Left ventricle myocardium superior (tissue), 1 donor: ENCODE measurements at regions not wholly inside any gene's neighbourhood (a gene's known extent, or its start where the extent isn't known, plus 50 kb on each side); places are given as distances from the start of the nearest gene placed in this dataset.

ENCODE experiments used
- ATAC-seq: fragments of 200-7000 bp; cut with Tn5 transposase; one replicate; pipeline ENCODE4 v1.9.1; 2020; ENCODE audit warnings: mild to moderate bottlenecking, moderate library complexity
- DNase-seq: peaks from one replicate; pipeline ENCODE4 v3.0.0-alpha.2; 2020
- intact Hi-C: fragments of 100-400 bp; cut with micrococcal nuclease; formaldehyde crosslinking; loops from one replicate; pipeline ENCODE4 v1.11.0; 2022
- donor health status: DM: no; HTN: yes; CAD: no; lungs with severe emphysema.

DNA sequence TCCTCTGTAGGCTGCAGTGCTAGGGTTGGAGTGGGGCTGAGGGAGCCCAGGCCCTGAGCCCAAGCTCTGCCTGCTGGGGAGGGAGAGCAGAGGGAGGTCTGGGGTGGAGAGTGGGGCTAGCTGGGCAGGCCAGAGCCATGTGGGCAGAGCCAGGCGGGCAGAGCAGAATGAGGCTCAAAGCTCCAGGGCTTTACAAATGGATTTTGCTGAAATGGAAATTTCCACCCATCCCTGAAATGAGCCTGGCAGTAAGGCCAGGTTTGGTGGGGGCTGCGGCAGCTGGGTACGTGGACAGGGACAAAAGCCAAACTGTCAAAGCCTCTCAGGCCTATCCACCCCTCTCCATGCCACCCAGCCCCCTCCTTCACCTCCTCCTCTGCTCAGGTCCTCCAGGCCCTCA lies 74.2 kb upstream of the ARAP3 start:
- DNase-seq (no peak), ATAC-seq (no peak)
- intact Hi-C loops, result no loop called here

- no peak for ATAC-seq
- DNase-seq, result no peak
- intact Hi-C loops, result no loop called here
Measured at GRCh38 chr5:141753971-141754713, 72.1 kb upstream of the ARAP3 start.

- no peak for DNase-seq
Measured at GRCh38 chr5:141753143-141753970, 71.3 kb upstream of the ARAP3 start.

DNA sequence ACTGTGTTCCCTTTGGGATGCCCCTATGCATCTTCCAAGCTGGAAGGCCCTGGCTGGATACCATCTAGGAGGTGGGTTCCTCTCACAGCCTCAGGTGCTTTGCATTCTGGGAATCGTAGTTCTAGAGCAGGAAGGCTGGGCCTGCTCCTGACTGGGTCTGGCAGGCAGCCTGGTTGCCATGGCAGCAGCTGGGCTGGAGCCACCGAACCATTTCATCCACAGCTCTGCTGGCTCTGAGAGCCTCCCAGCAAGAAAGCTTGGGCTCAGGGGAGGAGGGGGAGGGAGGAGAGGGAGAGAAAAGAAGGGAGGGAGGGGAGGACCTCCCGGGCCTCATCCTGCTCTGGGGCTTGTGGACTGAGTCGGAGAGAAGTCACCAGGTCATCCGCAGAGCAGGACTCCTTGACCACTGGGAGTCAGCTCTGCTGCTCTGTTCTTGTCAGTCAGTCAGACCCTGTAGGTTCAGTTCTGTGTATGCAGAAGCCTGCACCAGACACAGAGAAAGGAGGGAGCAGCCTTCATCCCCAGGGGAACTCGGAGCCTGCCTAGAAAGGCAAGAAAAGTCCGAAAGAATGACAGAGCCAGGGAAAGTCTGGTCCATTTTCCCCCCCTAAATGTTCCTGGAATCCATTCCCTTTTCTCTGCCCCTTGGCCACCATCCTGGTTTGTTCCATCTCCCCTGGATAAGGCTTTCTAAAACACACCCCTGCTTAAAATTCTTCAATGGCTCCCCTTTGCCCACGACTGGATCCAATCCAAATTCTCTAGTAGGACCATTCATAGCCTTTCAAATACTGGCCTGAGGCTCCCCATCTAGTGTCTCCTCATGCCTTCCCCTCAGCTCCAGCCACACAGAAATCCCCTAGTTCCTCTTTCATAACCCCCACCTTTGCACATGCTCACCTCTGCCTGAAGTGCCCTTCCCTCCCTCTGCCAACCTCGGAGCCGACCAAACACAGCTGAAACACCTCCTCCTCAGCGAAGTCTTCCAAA lies 65.4 kb upstream of the ARAP3 start:
- peak; percentile 91 for DNase-seq
- intact Hi-C loops, result no loop called here
- peak; percentile 93 for ATAC-seq

More at GRCh38 chr5:141753143-141753970, 71.3 kb upstream of the ARAP3 start:
- intact Hi-C loops, result no loop called here
- no peak for ATAC-seq

DNA sequence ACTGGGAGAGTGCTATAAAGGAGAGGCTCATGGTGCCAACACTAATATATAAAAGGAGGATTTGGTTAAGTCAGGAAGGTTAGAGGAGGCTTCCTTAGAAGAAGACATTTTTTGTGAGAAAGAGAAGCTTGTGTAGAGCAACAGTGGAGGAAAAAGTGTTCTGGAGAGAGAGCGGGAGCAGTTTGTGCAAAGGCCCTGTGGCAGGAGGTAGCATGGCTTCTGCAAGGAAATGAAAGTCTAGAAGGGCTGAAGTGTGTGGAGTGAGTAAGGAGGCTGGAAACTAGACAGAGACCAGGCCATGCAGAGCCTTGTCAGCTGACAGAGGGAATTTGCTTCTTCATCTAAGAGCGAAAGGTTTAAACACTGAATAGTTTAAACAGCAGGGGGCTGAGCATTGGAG lies 64.4 kb upstream of the ARAP3 start:
- intact Hi-C loops, result no loop called here
- DNase-seq (no peak), ATAC-seq (no peak)

GRCh38 chr5:141745390-141745789 lies 63.4 kb upstream of the ARAP3 start:
- intact Hi-C loops, result no loop called here
- no peak for ATAC-seq
- DNase-seq, result no peak

- no peak for DNase-seq
- ATAC-seq, result no peak
- intact Hi-C loops, result no loop called here
Measured at GRCh38 chr5:141743866-141744272, 61.8 kb upstream of the ARAP3 start.

- DNase-seq (no peak), ATAC-seq (no peak)
- intact Hi-C loops, result no loop called here
Measured at GRCh38 chr5:141742866-141743851, 61.1 kb upstream of the ARAP3 start.

DNA sequence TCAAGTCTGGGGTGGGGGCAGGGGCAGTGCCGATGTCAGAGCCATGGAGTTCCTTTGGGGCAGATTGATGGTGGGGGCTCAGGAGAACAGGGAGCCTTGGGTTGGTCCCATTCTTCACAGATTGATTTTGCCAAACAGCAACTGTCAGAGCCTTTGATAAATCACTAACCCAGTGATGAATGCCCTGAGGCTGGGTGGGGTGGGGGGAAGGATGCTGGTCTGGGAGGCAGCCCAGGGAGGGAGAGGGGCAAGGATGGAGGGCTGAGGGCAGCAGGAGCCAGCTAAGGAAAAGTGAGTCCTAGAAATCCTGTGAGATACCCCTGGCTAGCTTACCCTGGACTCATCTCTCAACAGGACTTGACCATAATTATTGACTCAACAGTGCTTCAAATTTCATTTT lies 60.1 kb upstream of the ARAP3 start:
- DNase-seq (no peak), ATAC-seq (no peak)
- intact Hi-C loops, result no loop called here

GRCh38 chr5:141740885-141741284 lies 58.9 kb upstream of the ARAP3 start:
- DNase-seq (no peak), ATAC-seq (no peak)
- intact Hi-C loops, result no loop called here

DNA sequence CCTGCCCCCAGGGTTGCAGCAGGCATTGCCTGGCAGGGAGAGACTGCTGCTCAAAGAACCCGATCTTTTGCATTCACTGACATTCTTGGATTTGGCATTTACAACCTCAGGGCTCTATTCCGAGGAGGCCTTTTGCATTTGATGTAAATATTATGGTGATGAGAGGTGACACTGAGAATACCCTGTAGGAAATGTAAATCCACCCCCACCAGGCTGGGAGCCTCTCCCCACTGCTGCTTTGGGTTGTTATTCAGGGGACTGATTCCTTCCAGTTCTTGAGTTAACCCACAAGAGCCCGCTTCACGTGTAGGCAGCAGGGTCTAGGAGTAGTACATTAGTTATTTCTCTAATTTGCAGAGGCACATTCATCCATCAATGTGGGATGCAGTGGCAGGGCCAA lies 55.5 kb upstream of the ARAP3 start:
- intact Hi-C loops, result no loop called here
- DNase-seq, result no peak
- no peak for ATAC-seq

DNA sequence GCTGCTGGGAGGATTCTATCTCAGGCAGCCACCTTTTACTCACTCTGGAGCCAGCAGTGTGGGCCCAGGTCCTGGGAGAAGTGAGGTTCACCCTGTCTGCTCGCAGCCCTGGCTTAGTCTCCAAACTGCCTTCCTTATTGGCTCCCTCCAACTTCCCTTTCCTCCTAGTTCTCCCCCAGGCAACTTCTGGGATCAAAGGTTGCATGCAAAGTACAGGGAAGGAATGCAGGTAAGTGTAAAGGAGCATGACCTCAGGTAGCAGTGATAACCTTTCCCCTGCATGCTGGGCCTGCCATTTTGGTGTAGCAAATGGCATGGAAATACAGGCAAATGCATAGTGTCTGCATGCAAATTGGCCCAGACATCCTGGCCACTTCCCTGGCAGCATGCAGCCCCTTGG lies 53.8 kb upstream of the ARAP3 start:
- intact Hi-C loops, result no loop called here
- no peak for ATAC-seq
- no peak for DNase-seq

DNA sequence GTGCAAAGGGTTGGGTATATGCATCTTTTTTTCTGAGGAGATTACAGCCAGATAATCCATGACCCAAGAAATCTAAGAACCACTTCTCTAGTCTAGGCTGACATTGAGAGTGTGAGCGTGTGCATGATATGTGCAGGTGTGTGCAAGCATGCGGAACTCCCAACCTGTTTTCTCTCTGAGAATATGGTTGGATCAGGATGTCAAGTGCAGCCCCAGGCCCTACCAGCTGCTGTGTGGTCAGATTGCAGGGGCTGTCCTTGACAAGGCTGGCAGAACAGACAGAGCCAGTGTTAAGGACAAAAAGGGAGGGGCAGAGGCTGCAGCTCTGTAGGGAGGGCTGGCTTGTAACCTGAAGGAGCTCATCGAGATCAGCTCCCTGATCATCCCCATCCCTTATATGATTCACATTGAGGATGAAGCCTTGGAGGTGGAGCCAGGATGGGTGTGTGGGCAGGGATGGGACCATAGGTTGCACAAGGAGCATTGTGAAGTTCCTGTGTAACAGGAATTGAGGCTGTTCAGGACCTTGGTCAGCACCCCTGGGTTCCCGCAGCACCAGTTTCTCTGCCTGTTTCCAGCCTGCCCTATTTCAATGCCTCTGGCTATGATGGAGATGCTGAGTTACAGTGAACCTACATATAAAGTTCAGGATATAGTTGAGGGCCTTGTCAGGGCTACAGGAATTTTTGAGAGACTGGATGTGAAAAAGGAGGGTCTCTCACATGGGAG lies 52.6 kb upstream of the ARAP3 start:
- no peak for DNase-seq
- intact Hi-C loops, result no loop called here
- no peak for ATAC-seq

DNA sequence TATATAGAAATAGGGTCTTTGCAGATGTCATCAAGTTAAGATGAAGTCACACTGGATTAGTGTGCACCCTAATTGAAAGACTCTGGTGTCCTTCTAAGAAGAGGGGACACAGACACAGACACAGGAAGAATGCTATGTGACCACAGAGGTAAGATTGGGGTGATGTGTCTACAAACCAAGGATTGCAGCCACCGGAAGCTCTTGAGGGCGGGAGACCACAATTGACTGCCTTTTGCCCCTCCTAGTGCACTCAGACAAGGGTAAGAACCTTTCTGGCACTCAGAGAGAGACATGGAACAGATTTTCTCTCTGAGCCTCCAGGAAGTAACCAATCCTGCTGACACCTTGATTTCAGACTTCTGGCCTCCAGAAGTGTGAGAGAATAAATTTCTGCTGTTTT lies 51.2 kb upstream of the ARAP3 start:
- ATAC-seq (no peak), DNase-seq (no peak)
- intact Hi-C loops, result no loop called here

DNA sequence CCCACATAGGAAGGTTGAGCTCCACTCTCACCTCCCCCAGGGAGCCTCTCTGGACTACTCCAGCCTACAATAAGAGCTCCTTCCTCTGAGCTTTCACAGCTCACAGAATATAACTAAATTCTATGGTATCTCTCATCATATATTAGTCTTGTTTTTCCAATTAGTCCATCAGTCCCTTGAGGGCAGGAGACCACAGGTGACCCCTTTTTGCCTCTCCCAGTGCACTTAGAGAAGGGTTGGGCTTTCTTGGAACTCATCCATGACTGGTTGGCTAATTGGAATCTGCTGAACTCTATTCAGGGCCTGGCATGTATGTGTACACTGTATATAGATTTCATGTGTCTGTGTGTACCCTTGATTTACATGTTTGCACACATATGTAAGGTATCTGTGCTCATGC lies 50.4 kb upstream of the ARAP3 start:
- intact Hi-C loops, result no loop called here
- DNase-seq, result no peak

More for the DNA sequence above, 50.4 kb upstream of the ARAP3 start:
- ATAC-seq, result no peak
